SK-N-SH (cell line): ENCODE measurements at regions not wholly inside any gene's neighbourhood (a gene's known extent, or its start where the extent isn't known, plus 50 kb on each side); places are given as distances from the start of the nearest gene placed in this dataset.

Source experiments
- CTCF ChIA-PET: fragments of 300-600, 350-600 bp; formaldehyde crosslinking; extraction: SDS; loops from one replicate; lab custom pipeline; 2021; lab: Yijun Ruan, JAX
- POLR2A ChIA-PET: fragments of 350-600 bp; sonication (Branson Sonifier 250); formaldehyde crosslinking; extraction: SDS; loops from one replicate; lab custom pipeline; 2020; ENCODE audit warnings: antibody characterized with exemption, inconsistent platforms; lab: Yijun Ruan, JAX
- DNase-seq: peaks from one replicate; pipeline ENCODE4 v3.0.0; 2012
- H2AFZ ChIP-seq: fragments of 200-600 bp; sonication (generic); 2 replicates; pipeline ENCODE4 v1.8.1; 2016; ENCODE audit warnings: antibody characterized with exemption, mild to moderate bottlenecking, low read depth
- H3F3A ChIP-seq: fragments of 200-600 bp; sonication (generic); replicated peaks from 2 replicates; pipeline ENCODE3; 2016; ENCODE audit warnings: antibody characterized with exemption, mild to moderate bottlenecking; ENCODE audit not compliant: insufficient read depth
- H3K27ac ChIP-seq, 2 experiments: fragments of 200-500 bp in 1 of 2; fragments of 200-600 bp in 1 of 2; sonication (Bioruptor generic) in 1 of 2; sonication (generic), shearing (Covaris generic) in 1 of 2; 2 replicates each; pipeline versions ENCODE4 v1.5.1 to v1.6.1; 2014 to 2016; ENCODE audit warnings: low read depth in 2 of 2, inconsistent platforms in 1 of 2, low read length in 1 of 2, mild to moderate bottlenecking in 1 of 2, mixed read lengths in 1 of 2
- H3K27me3 ChIP-seq: fragments of 200-600 bp; sonication (generic), shearing (Covaris generic); 2 replicates; pipeline ENCODE4 v1.6.1; 2016; ENCODE audit warnings: mixed run types; ENCODE audit not compliant: insufficient read depth
- H3K36me3 ChIP-seq, 2 experiments: fragments of 200-500 bp in 1 of 2; fragments of 200-600 bp in 1 of 2; sonication (Bioruptor generic) in 1 of 2; sonication (generic) in 1 of 2; replicated peaks in 1 of 2; 2 replicates each; pipeline versions ENCODE3 to v1.5.1; 2014 to 2016; ENCODE audit warnings: low read length in 1 of 2, mild to moderate bottlenecking in 1 of 2; ENCODE audit not compliant: insufficient read depth in 2 of 2, control insufficient read depth in 1 of 2
- H3K4me1 ChIP-seq, 2 experiments: fragments of 200-500 bp in 1 of 2; fragments of 200-600 bp in 1 of 2; sonication (Bioruptor generic) in 1 of 2; sonication (generic), shearing (Covaris generic) in 1 of 2; 2 replicates each; pipeline versions ENCODE4 v1.5.1 to v1.6.1; 2014 to 2016; ENCODE audit warnings: low read depth in 1 of 2, low read length in 1 of 2, mixed run types in 1 of 2; ENCODE audit not compliant: insufficient read depth in 2 of 2, control insufficient read depth in 1 of 2
- H3K4me2 ChIP-seq: fragments of 200-600 bp; sonication (generic), shearing (Covaris generic); 2 replicates; pipeline ENCODE4 v1.6.1; 2017; ENCODE audit warnings: mixed run types
- H3K4me3 ChIP-seq, 2 experiments: fragments of 200-500 bp in 1 of 2; fragments of 200-600 bp in 1 of 2; sonication (Bioruptor generic) in 1 of 2; sonication (generic), shearing (Covaris generic) in 1 of 2; 2 replicates each; pipeline versions ENCODE4 v1.5.1 to v1.8.1; 2014 to 2016; ENCODE audit warnings: low read depth in 2 of 2, inconsistent platforms in 1 of 2, low read length in 1 of 2, mild to moderate bottlenecking in 1 of 2, mixed read lengths in 1 of 2, moderate library complexity in 1 of 2
- H3K79me2 ChIP-seq: fragments of 200-600 bp; sonication (generic); 2 replicates; pipeline ENCODE4 v1.8.1; 2017; ENCODE audit warnings: mild to moderate bottlenecking; ENCODE audit not compliant: insufficient read depth
- H3K9ac ChIP-seq: fragments of 200-600 bp; sonication (generic); 2 replicates; pipeline ENCODE4 v1.6.1; 2017; ENCODE audit warnings: mixed run types
- H3K9me2 ChIP-seq: fragments of 200-600 bp; sonication (generic); 2 replicates; pipeline ENCODE4 v1.6.1; 2017; ENCODE audit warnings: mixed run types
- H3K9me3 ChIP-seq: fragments of 200-600 bp; sonication (generic); 2 replicates; pipeline ENCODE4 v1.6.1; 2017; ENCODE audit warnings: mixed run types, mild to moderate bottlenecking, moderate library complexity
- H4K20me1 ChIP-seq: fragments of 200-600 bp; sonication (generic); 2 replicates; pipeline ENCODE4 v1.6.1; 2017; ENCODE audit warnings: mild to moderate bottlenecking, mixed run types; ENCODE audit not compliant: insufficient read depth
- ELF1 ChIP-seq: IDR thresholded peaks from 2 replicates; pipeline ENCODE4 v1.4.0; 2012
- FOSL2 ChIP-seq: IDR thresholded peaks from 2 replicates; pipeline ENCODE4 v1.4.0; 2012; ENCODE audit warnings: low read depth, mild to moderate bottlenecking, moderate library complexity, borderline replicate concordance
- FOXJ3 ChIP-seq: sonication (generic); formaldehyde crosslinking; IDR thresholded peaks from 2 replicates; pipeline ENCODE4 v1.5.1; 2020; ENCODE audit warnings: mild to moderate bottlenecking, missing genetic modification reagents
- JUND ChIP-seq: IDR thresholded peaks from 2 replicates; pipeline ENCODE4 v1.4.0; 2012
- MAX ChIP-seq: IDR thresholded peaks from 2 replicates; pipeline ENCODE4 v1.4.0; 2012; ENCODE audit warnings: low read depth
- MXI1 ChIP-seq: IDR thresholded peaks from 2 replicates; pipeline ENCODE4 v1.6.1; 2012; ENCODE audit warnings: mild to moderate bottlenecking, low read depth, low read length, improper control_type of control experiment
- NRF1 ChIP-seq: IDR thresholded peaks from 2 replicates; pipeline ENCODE4 v1.6.1; 2012; ENCODE audit warnings: low read depth, mild to moderate bottlenecking, low read length
- REST ChIP-seq: IDR thresholded peaks from 2 replicates; pipeline ENCODE4 v1.6.1; 2012; ENCODE audit warnings: mild to moderate bottlenecking, low read depth, low read length, moderate library complexity
- SMC3 ChIP-seq: IDR thresholded peaks from 2 replicates; pipeline ENCODE4 v1.6.1; 2012; ENCODE audit warnings: low read depth, low read length, improper control_type of control experiment
- TCF12 ChIP-seq: IDR thresholded peaks from 2 replicates; pipeline ENCODE4 v1.4.0; 2012
- WGBS: methylation state at CpG from one replicate; pipeline ENCODE4 v1.1.6; 2017; ENCODE audit warnings: low lambda C conversion rate; 5-methylcytosine and 5-hydroxymethylcytosine counted together
- TF ChIP-seq, protein P1 (sequence below): fragments of 150-350 bp; IDR thresholded peaks from 2 replicates; pipeline ENCODE4 v1.6.1; 2017; ENCODE audit warnings: antibody characterized with exemption, low read length, low read depth, borderline replicate concordance
- TF ChIP-seq, protein P2 (sequence below): IDR thresholded peaks from 2 replicates; pipeline ENCODE4; 2012

DNA sequence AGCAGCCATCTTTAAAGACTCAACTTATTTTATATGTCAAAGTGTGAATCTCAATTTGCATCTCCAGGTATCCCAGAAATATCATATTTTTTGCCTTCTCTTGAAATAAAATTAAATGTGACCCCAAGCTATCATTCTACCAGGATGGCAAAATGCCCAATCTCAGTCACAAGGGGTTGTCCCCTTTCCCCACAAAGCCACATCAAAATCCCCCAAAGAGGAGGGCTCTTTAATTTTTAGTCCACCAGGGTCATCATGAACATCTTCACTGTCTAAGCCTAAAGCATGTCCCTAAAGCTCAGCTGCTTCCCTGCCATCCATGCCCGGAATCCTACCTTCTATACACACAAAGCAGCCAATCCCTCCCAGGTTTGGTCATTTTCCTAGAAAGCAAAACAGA, 670.5 kb upstream of the KLF4 start:
- Histone ChIP-seq H3K27ac (no peak overlapping the region), H3K9me3 (no peaks in the 10 kb centered on the region), H3K79me2 (no peaks in the 10 kb centered on the region), H3K9me2 (no peaks in the 10 kb centered on the region), H3K36me3 (no peaks in the 10 kb centered on the region), H3K4me3 (no peak overlapping the region), H3F3A (no peaks in the 10 kb centered on the region), H3K4me2 (no peak overlapping the region), H3K27me3 (peaks cover 21% of the 10 kb centered on the region), H3K9ac (no peak overlapping the region), H4K20me1 (no peaks in the 10 kb centered on the region), H2AFZ (no peak overlapping the region), H3K4me1 (no peaks in the 10 kb centered on the region)
- POLR2A ChIA-PET, result no interaction called here
- no peak for TF ChIP-seq SMC3
- no peak for TF ChIP-seq MAX
- TF ChIP-seq ELF1, result no peak
- TF ChIP-seq FOXJ3 (CRISPR knock-in tag), result no peak
- no peak for TF ChIP-seq REST
- no peak for TF ChIP-seq JUND
- TF ChIP-seq TCF12, result no peak
- TF ChIP-seq, protein P1, sequence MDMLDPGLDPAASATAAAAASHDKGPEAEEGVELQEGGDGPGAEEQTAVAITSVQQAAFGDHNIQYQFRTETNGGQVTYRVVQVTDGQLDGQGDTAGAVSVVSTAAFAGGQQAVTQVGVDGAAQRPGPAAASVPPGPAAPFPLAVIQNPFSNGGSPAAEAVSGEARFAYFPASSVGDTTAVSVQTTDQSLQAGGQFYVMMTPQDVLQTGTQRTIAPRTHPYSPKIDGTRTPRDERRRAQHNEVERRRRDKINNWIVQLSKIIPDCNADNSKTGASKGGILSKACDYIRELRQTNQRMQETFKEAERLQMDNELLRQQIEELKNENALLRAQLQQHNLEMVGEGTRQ, result no peak
- no peak for TF ChIP-seq MXI1
- TF ChIP-seq, protein P2, sequence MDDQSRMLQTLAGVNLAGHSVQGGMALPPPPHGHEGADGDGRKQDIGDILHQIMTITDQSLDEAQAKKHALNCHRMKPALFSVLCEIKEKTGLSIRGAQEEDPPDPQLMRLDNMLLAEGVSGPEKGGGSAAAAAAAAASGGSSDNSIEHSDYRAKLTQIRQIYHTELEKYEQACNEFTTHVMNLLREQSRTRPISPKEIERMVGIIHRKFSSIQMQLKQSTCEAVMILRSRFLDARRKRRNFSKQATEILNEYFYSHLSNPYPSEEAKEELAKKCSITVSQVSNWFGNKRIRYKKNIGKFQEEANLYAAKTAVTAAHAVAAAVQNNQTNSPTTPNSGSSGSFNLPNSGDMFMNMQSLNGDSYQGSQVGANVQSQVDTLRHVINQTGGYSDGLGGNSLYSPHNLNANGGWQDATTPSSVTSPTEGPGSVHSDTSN, result no peak
- WGBS, result 17% methylated on average over 1 of the region's 1 CpG
- CTCF ChIA-PET, result no interaction called here
- DNase-seq, result no peak

DNA sequence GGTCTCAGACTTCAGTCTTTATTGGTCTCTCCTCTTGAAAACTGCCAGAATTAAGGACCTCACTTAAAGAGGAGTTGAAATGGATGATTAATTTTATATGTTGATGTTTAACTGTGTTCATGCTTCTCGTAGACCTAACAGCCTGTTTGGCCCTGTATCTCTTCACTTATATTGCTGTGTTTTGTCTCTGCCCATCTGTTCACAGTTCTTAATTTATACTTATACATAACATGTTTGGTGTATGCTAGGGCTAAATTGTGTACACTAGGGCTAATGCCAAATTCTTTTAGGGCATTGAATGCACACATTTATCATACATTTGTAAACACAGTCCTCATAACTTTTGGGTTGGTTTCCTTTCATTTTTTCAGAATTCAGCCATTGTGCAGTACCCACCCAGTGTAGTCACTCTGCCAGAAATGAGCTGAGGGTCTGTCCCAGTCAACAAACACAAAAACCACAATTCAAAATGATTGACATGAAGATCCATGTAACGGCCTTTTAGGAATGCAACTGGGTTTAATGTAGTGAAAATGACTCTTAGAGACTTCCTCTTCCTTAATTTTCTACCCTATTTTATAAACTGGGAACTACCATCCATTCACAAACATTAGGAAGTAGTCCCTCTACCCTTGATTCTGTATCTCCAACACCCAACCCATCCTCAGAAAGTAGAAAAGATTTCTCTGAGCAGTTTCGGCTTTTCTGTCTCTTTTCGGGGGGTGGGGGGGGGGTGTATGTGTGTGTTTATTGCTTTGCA, 668.8 kb upstream of the KLF4 start:
- Histone ChIP-seq H3K9ac (no peak overlapping the region), H3K9me3 (no peaks in the 10 kb centered on the region), H3K36me3 (no peaks in the 10 kb centered on the region), H4K20me1 (no peaks in the 10 kb centered on the region), H3K4me2 (no peak overlapping the region), H3F3A (no peaks in the 10 kb centered on the region), H3K79me2 (no peaks in the 10 kb centered on the region)
- POLR2A ChIA-PET, result no interaction called here
- 30% methylated on average over 4 of the region's 4 CpGs for whole genome bisulfite sequencing
- TF ChIP-seq MXI1 (no peak), SMC3 (no peak), FOSL2 (no peak), FOXJ3 (CRISPR knock-in tag) (no peak), NRF1 (no peak)
- TF ChIP-seq, all 33 proteins: peak for 0
- Histone ChIP-seq H3K4me3 (no peak overlapping the region), H3K9me2 (no peaks in the 10 kb centered on the region), H3K4me1 (no peaks in the 10 kb centered on the region), H3K27me3 (peaks cover 14% of the 10 kb centered on the region), H3K27ac (no peak overlapping the region), H2AFZ (no peak overlapping the region)
- CTCF ChIA-PET, result no interaction called here
- DNase-seq, result no peak
